K562 (cell line): ENCODE measurements at regions not wholly inside any gene's neighbourhood (a gene's known extent, or its start where the extent isn't known, plus 50 kb on each side); places are given as distances from the start of the nearest gene placed in this dataset.

Experiments
- ATAC-seq: fragments of 200-7000 bp; cut with Tn5 transposase; 3 replicates; pipeline ENCODE4 v1.9.1; 2020; ENCODE audit warnings: moderate library complexity
- BruUV-seq: library from RNA; stranded (reverse); fragments of 400-500 nt; replicated peaks from 2 replicates; lab custom pipeline; 2021; lab: Mats Ljungman, UMichigan
- CTCF ChIA-PET: fragments of 300-600 bp; formaldehyde crosslinking; extraction: SDS; loops from one replicate; lab custom pipeline; 2021; ENCODE audit warnings: low intra/inter-chr PET ratio; lab: Yijun Ruan, JAX
- POLR2A ChIA-PET: fragments of 300-600, 350-650 bp; sonication (Branson Sonifier 250); formaldehyde crosslinking; extraction: SDS; loops from one replicate; lab custom pipeline; 2021; ENCODE audit warnings: antibody characterized with exemption, inconsistent platforms; lab: Yijun Ruan, JAX
- DNase-seq, 4 experiments: peaks; one replicate each; pipeline versions ENCODE4 v3.0.0 to v3.0.0-alpha.2; 2011 to 2018; ENCODE audit warnings: low spot score in 3 of 4, mixed read lengths in 3 of 4; ENCODE audit errors: extremely low read depth in 1 of 4
- FAIRE-seq: peaks from 2 replicates; lab custom pipeline; 2011; peaks lifted over from hg19 to GRCh38; lab: Jason Lieb, UNC
- H2AFZ ChIP-seq: 2 replicates; pipeline ENCODE4 v1.6.0; 2011; ENCODE audit warnings: low read depth, low read length, control low read depth, inconsistent platforms
- H3K27ac ChIP-seq: fragments of 200-600 bp; 3 replicates; pipeline ENCODE4 v1.8.0; 2011; ENCODE audit warnings: low read depth, mild to moderate bottlenecking, control low read depth, inconsistent platforms, low read length, moderate library complexity, mixed read lengths; ENCODE audit errors: extremely low read depth
- H3K27me3 ChIP-seq, 2 experiments: fragments of 300-600 bp in 1 of 2; 2 replicates in 1 of 2; 3 replicates in 1 of 2; pipeline versions ENCODE4 v1.6.0 to v1.8.0; 2011; ENCODE audit warnings: inconsistent platforms in 2 of 2, low read length in 2 of 2, mild to moderate bottlenecking in 1 of 2, mixed read lengths in 1 of 2, moderate library complexity in 1 of 2; ENCODE audit not compliant: control insufficient read depth in 2 of 2, insufficient read depth in 2 of 2
- H3K36me3 ChIP-seq: fragments of 300-600 bp; 3 replicates; pipeline ENCODE4 v1.8.0; 2011; ENCODE audit warnings: mild to moderate bottlenecking, low read length, inconsistent platforms; ENCODE audit not compliant: control insufficient read depth, insufficient read depth
- H3K4me1 ChIP-seq, 2 experiments: fragments of 200-600 bp in 1 of 2; replicated peaks in 1 of 2; 2 replicates in 1 of 2; 3 replicates in 1 of 2; pipeline versions ENCODE4 v1.5.1 to v1.8.0; 2011; ENCODE audit warnings: inconsistent platforms in 2 of 2, low read length in 2 of 2, mild to moderate bottlenecking in 1 of 2, mixed read lengths in 1 of 2, moderate library complexity in 1 of 2; ENCODE audit not compliant: control insufficient read depth in 2 of 2, insufficient read depth in 2 of 2
- H3K4me2 ChIP-seq: 2 replicates; pipeline ENCODE4 v1.6.1; 2011; ENCODE audit warnings: low read length, control low read depth, inconsistent platforms, mixed read lengths; ENCODE audit not compliant: insufficient read depth
- H3K4me3 ChIP-seq: fragments of 200-600 bp; sonication (generic), shearing (Covaris generic); 2 replicates; pipeline ENCODE4 v1.5.1; 2016; ENCODE audit warnings: control low read depth, inconsistent platforms
- H3K79me2 ChIP-seq: fragments of 200-600 bp; 3 replicates; pipeline ENCODE4 v1.8.0; 2011; ENCODE audit warnings: low read length, inconsistent platforms; ENCODE audit not compliant: control insufficient read depth, insufficient read depth
- H3K9ac ChIP-seq, 2 experiments: 2 replicates each; pipeline versions ENCODE4 v1.6.0 to v1.6.1; 2011; ENCODE audit warnings: low read depth in 2 of 2, low read length in 2 of 2, control low read depth in 1 of 2, inconsistent platforms in 1 of 2, mild to moderate bottlenecking in 1 of 2, mixed read lengths in 1 of 2; ENCODE audit not compliant: insufficient read depth in 1 of 2
- H3K9me1 ChIP-seq: one replicate; pipeline ENCODE4 v1.6.0; 2011; ENCODE audit warnings: inconsistent platforms, mild to moderate bottlenecking, low read length, moderate library complexity; ENCODE audit not compliant: control insufficient read depth, insufficient read depth
- H3K9me3 ChIP-seq: replicated peaks from 2 replicates; pipeline ENCODE4 v1.5.1; 2011; ENCODE audit warnings: low read depth, low read length, inconsistent platforms; ENCODE audit not compliant: control insufficient read depth, insufficient read depth
- H4K20me1 ChIP-seq: replicated peaks from 2 replicates; pipeline ENCODE4 v1.6.1; 2011; ENCODE audit warnings: low read length, inconsistent platforms, mixed read lengths; ENCODE audit not compliant: control insufficient read depth, insufficient read depth
- EHMT2 ChIP-seq: fragments of 450-650 bp; IDR thresholded peaks from 2 replicates; pipeline ENCODE4 v1.6.1; 2018; ENCODE audit warnings: antibody characterized with exemption
- FIP1L1 ChIP-seq: fragments of 200-400 bp; formaldehyde crosslinking; IDR thresholded peaks from 2 replicates; pipeline ENCODE4 v1.6.1; 2018; ENCODE audit warnings: mild to moderate bottlenecking, low read depth, low read length; ENCODE audit not compliant: poor library complexity, severe bottlenecking
- GTF2E2 ChIP-seq: fragments of 200-800 bp; sonication (Bioruptor generic); IDR thresholded peaks from 2 replicates; pipeline ENCODE4 v1.6.1; 2016; ENCODE audit warnings: missing genetic modification characterization, missing compliant biosample characterization
- RBM14 ChIP-seq: fragments of 200-400 bp; formaldehyde crosslinking; IDR thresholded peaks from 2 replicates; pipeline ENCODE4 v1.6.1; 2018; ENCODE audit warnings: low read depth, mild to moderate bottlenecking, low read length, moderate library complexity, borderline replicate concordance; ENCODE audit not compliant: insufficient read depth
- SP1 ChIP-seq: sonication (generic); formaldehyde crosslinking; IDR thresholded peaks from 2 replicates; pipeline ENCODE4 v1.8.1; 2022; ENCODE audit warnings: mild to moderate bottlenecking, missing genetic modification reagents
- TAF15 ChIP-seq: fragments of 200-400 bp; formaldehyde crosslinking; IDR thresholded peaks from 2 replicates; pipeline ENCODE4 v1.6.1; 2017; ENCODE audit warnings: mild to moderate bottlenecking, low read depth, low read length, moderate library complexity
- ZNF274 ChIP-seq: IDR thresholded peaks from 2 replicates; pipeline ENCODE4 v1.6.1; 2011; ENCODE audit warnings: low read depth, mild to moderate bottlenecking, low read length, moderate library complexity, borderline replicate concordance
- WGBS: fragments of 100-300 bp; shearing (Covaris generic); methylation state at CpG from one replicate; pipeline ENCODE4 v1.1.6; 2016; ENCODE audit warnings: low coverage, mixed read lengths; ENCODE audit not compliant: insufficient coverage; ENCODE audit errors: missing lambda C conversion rate; 5-methylcytosine and 5-hydroxymethylcytosine counted together
- in situ Hi-C: fragments of 300-500 bp; cut with MboI; formaldehyde crosslinking; loops from 4 replicates; pipeline ENCODE4 v1.15.0; 2018; ENCODE audit warnings: inconsistent platforms, mixed read lengths
- intact Hi-C: fragments of 100-400 bp; cut with micrococcal nuclease; formaldehyde crosslinking; loops from 2 replicates; pipeline ENCODE4 v1.14.2; 2022
- TF ChIP-seq, protein P1 (sequence below): fragments of 450-650 bp; IDR thresholded peaks from 2 replicates; pipeline ENCODE4 v1.7.0; 2016; ENCODE audit warnings: borderline replicate concordance
- TF ChIP-seq, protein P2 (sequence below), 3 experiments: IDR thresholded peaks in 2 of 3; conservative IDR thresholded peaks in 1 of 3; 2 replicates each; pipeline ENCODE4 v1.5.1; 2011 to 2012; ENCODE audit warnings: low read length in 3 of 3, mild to moderate bottlenecking in 3 of 3, control low read depth in 2 of 3, improper control_type of control experiment in 1 of 3, inconsistent platforms in 1 of 3, low read depth in 1 of 3, mixed read lengths in 1 of 3, moderate library complexity in 1 of 3; ENCODE audit not compliant: insufficient read depth in 2 of 3
- TF ChIP-seq, protein P3 (sequence below): fragments of 250-450 bp; sonication (Bioruptor Pico); IDR thresholded peaks from 2 replicates; pipeline ENCODE4 v1.8.0; 2021; ENCODE audit warnings: mild to moderate bottlenecking, moderate library complexity
- TF ChIP-seq, protein P4 (sequence below): sonication (generic); formaldehyde crosslinking; IDR thresholded peaks from 2 replicates; pipeline ENCODE4 v1.8.1; 2023; ENCODE audit warnings: mild to moderate bottlenecking, missing genetic modification reagents

DNA sequence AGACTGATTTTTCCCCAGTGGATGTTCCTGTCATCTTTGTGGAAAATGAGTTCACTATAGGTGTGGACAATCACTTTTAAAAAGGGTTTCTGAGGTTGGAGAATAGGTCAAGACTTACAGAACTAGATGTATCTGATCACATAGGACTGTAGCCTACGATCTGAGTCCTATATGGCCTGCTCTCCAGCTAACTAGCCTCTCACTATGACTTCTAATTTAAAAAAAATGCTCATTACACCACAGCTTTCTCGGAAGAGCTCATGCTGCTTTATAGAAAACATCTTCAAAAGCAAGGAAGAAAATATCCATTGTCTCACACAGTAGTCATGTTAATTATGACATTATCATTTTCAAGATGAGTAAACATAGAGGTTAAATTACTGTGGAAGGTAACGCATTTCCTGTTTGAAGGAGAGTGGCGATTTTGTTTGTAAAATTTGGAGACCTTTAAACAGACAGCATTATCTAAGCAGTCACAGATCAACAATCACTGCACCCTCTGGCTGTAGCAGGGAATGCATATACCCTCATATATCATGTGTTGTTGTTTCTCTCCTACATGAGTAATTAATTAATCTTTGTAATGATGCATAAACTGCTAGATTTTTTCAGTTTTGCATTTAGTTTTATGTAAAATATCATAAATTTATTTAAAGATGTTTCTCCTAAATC lies 573.7 kb downstream of the GABRG2 start:
- intact Hi-C loops = no loop called here
- ATAC-seq = no peak
- TF ChIP-seq, protein P1, sequence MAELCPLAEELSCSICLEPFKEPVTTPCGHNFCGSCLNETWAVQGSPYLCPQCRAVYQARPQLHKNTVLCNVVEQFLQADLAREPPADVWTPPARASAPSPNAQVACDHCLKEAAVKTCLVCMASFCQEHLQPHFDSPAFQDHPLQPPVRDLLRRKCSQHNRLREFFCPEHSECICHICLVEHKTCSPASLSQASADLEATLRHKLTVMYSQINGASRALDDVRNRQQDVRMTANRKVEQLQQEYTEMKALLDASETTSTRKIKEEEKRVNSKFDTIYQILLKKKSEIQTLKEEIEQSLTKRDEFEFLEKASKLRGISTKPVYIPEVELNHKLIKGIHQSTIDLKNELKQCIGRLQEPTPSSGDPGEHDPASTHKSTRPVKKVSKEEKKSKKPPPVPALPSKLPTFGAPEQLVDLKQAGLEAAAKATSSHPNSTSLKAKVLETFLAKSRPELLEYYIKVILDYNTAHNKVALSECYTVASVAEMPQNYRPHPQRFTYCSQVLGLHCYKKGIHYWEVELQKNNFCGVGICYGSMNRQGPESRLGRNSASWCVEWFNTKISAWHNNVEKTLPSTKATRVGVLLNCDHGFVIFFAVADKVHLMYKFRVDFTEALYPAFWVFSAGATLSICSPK = no peak
- TF ChIP-seq SP1 (no peak), TAF15 (no peak), ZNF274 (no peak), RBM14 (no peak), EHMT2 (no peak), FIP1L1 (no peak), GTF2E2 (tag) (no peak)
- TF ChIP-seq, protein P2, sequence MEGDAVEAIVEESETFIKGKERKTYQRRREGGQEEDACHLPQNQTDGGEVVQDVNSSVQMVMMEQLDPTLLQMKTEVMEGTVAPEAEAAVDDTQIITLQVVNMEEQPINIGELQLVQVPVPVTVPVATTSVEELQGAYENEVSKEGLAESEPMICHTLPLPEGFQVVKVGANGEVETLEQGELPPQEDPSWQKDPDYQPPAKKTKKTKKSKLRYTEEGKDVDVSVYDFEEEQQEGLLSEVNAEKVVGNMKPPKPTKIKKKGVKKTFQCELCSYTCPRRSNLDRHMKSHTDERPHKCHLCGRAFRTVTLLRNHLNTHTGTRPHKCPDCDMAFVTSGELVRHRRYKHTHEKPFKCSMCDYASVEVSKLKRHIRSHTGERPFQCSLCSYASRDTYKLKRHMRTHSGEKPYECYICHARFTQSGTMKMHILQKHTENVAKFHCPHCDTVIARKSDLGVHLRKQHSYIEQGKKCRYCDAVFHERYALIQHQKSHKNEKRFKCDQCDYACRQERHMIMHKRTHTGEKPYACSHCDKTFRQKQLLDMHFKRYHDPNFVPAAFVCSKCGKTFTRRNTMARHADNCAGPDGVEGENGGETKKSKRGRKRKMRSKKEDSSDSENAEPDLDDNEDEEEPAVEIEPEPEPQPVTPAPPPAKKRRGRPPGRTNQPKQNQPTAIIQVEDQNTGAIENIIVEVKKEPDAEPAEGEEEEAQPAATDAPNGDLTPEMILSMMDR (IDR thresholded peaks at IDR 0.05 in 2 of 3, conservative IDR thresholded peaks at IDR 0.05 in 1 of 3; ENCODE audit: insufficient read depth in 2 of 3, low read depth in 1 of 3, low read length in 3 of 3) = no peak
- TF ChIP-seq, protein P3, sequence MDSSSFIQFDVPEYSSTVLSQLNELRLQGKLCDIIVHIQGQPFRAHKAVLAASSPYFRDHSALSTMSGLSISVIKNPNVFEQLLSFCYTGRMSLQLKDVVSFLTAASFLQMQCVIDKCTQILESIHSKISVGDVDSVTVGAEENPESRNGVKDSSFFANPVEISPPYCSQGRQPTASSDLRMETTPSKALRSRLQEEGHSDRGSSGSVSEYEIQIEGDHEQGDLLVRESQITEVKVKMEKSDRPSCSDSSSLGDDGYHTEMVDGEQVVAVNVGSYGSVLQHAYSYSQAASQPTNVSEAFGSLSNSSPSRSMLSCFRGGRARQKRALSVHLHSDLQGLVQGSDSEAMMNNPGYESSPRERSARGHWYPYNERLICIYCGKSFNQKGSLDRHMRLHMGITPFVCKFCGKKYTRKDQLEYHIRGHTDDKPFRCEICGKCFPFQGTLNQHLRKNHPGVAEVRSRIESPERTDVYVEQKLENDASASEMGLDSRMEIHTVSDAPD (CRISPR knock-in tag) = no peak
- TF ChIP-seq, protein P4, sequence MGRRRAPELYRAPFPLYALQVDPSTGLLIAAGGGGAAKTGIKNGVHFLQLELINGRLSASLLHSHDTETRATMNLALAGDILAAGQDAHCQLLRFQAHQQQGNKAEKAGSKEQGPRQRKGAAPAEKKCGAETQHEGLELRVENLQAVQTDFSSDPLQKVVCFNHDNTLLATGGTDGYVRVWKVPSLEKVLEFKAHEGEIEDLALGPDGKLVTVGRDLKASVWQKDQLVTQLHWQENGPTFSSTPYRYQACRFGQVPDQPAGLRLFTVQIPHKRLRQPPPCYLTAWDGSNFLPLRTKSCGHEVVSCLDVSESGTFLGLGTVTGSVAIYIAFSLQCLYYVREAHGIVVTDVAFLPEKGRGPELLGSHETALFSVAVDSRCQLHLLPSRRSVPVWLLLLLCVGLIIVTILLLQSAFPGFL = no peak

More for the DNA sequence above, 573.7 kb downstream of the GABRG2 start:
- H3K9ac ChIP-seq = no peak overlapping the region
- BruUV-seq = no TSS peak
- no peaks in the 10 kb centered on the region for H3K9me1 ChIP-seq
- DNase-seq (no peak), FAIRE-seq (no peak)
- no peak overlapping the region for H3K4me3 ChIP-seq
- H3K4me1 ChIP-seq = no peaks in the 10 kb centered on the region
- no peaks in the 10 kb centered on the region for H4K20me1 ChIP-seq
- no peaks in the 10 kb centered on the region for H3K36me3 ChIP-seq
- H3K27ac ChIP-seq = no peak overlapping the region
- ChIA-PET POLR2A (no interaction called here), CTCF (no interaction called here)
- H3K9me3 ChIP-seq = no peaks in the 10 kb centered on the region
- WGBS = 3% methylated on average over 4 of the region's 4 CpGs
- no peaks in the 10 kb centered on the region for H3K27me3 ChIP-seq
- no peaks in the 10 kb centered on the region for H3K79me2 ChIP-seq
- H2AFZ ChIP-seq = no peak overlapping the region
- no peak overlapping the region for H3K4me2 ChIP-seq
- in situ Hi-C loops = no loop called here
